Colonic mucosa (tissue), 4 donors: ENCODE measurements at regions not wholly inside any gene's neighbourhood (a gene's known extent, or its start where the extent isn't known, plus 50 kb on each side); places are given as distances from the start of the nearest gene placed in this dataset.

Source experiments
- DNase-seq: peaks from one replicate; pipeline ENCODE4 v3.0.0-alpha.2; 2020
- H3K27ac ChIP-seq: fragments of 200-600 bp; one replicate; pipeline ENCODE4 v1.8.0; 2021
- H3K27me3 ChIP-seq: fragments of 200-600 bp; one replicate; pipeline ENCODE4 v1.8.0; 2021
- H3K36me3 ChIP-seq: fragments of 200-600 bp; one replicate; pipeline ENCODE4 v1.8.0; 2021
- H3K4me1 ChIP-seq: fragments of 200-600 bp; one replicate; pipeline ENCODE4 v1.8.0; 2021; ENCODE audit warnings: mild to moderate bottlenecking
- H3K4me3 ChIP-seq: fragments of 200-600 bp; one replicate; pipeline ENCODE4 v1.8.0; 2021
- H3K9ac ChIP-seq, 2 donors: one replicate each; pipeline ENCODE4 v1.7.0; 2013; ENCODE audit warnings: control low read depth in 2 of 2, low read depth in 2 of 2, low read length in 2 of 2
- H3K9me3 ChIP-seq: fragments of 200-600 bp; one replicate; pipeline ENCODE4 v1.8.0; 2021
- CTCF ChIP-seq: fragments of 200-600 bp; IDR thresholded peaks from one replicate; pipeline ENCODE4 v1.8.0; 2022; ENCODE audit warnings: antibody characterized with exemption, mild to moderate bottlenecking
- intact Hi-C: fragments of 100-400 bp; cut with DNase I; formaldehyde crosslinking; loops from one replicate; pipeline ENCODE4 v1.14.1; 2022
- donor health status: healthy.
- donor health status: DM: no; HTN: no; CAD: no.
- donor health status: DM: no; HTN: no; CAD: no.

- no peaks in the 10 kb centered on the region for H3K36me3 ChIP-seq
- H3K9me3 ChIP-seq: no peaks in the 10 kb centered on the region
- H3K9ac ChIP-seq: no peak overlapping the region
- TF ChIP-seq CTCF: no peak
- no peak overlapping the region for H3K4me3 ChIP-seq
- DNase-seq: no peak
- H3K27me3 ChIP-seq: no peaks in the 10 kb centered on the region
- H3K4me1 ChIP-seq: no peaks in the 10 kb centered on the region
- no peak overlapping the region for H3K27ac ChIP-seq
- intact Hi-C loops: no loop called here
These were observed 972.6 kb downstream of the EFNA5 start for GRCh38 chr5:106698169-106698568.

- H3K27ac ChIP-seq: no peak overlapping the region
- H3K4me3 ChIP-seq: no peak overlapping the region
- intact Hi-C loops: no loop called here
- H3K36me3 ChIP-seq: no peaks in the 10 kb centered on the region
- H3K9me3 ChIP-seq: no peaks in the 10 kb centered on the region
- TF ChIP-seq CTCF: no peak
- H3K4me1 ChIP-seq: no peaks in the 10 kb centered on the region
- H3K9ac ChIP-seq: no peak overlapping the region
- no peaks in the 10 kb centered on the region for H3K27me3 ChIP-seq
- no peak for DNase-seq
These were observed 979.0 kb downstream of the EFNA5 start for GRCh38 chr5:106691701-106692100.

GRCh38 chr5:106690585-106690984 is 980.2 kb downstream of the EFNA5 start:
- H3K9me3 ChIP-seq: no peaks in the 10 kb centered on the region
- no peak overlapping the region for H3K27ac ChIP-seq
- DNase-seq: no peak
- no peak for TF ChIP-seq CTCF
- intact Hi-C loops: no loop called here
- H3K4me1 ChIP-seq: no peaks in the 10 kb centered on the region
- no peaks in the 10 kb centered on the region for H3K27me3 ChIP-seq
- H3K36me3 ChIP-seq: no peaks in the 10 kb centered on the region
- no peak overlapping the region for H3K9ac ChIP-seq
- no peak overlapping the region for H3K4me3 ChIP-seq

GRCh38 chr5:106680330-106680729 is 990.4 kb downstream of the EFNA5 start:
- H3K27me3 ChIP-seq: no peaks in the 10 kb centered on the region
- H3K27ac ChIP-seq: no peak overlapping the region

GRCh38 chr5:106677057-106677456 is 993.7 kb downstream of the EFNA5 start:
- DNase-seq: no peak
- intact Hi-C loops: no loop called here
- no peak for TF ChIP-seq CTCF

More at GRCh38 chr5:106680330-106680729, 990.4 kb downstream of the EFNA5 start:
- Histone ChIP-seq H3K36me3 (no peaks in the 10 kb centered on the region), H3K4me1 (no peaks in the 10 kb centered on the region), H3K9me3 (no peaks in the 10 kb centered on the region), H3K9ac (no peak overlapping the region), H3K4me3 (no peak overlapping the region)
- DNase-seq: no peak
- intact Hi-C loops: no loop called here
- no peak for TF ChIP-seq CTCF

GRCh38 chr5:106675687-106676086 is 995.0 kb downstream of the EFNA5 start:
- no peak overlapping the region for H3K27ac ChIP-seq
- intact Hi-C loops: no loop called here
- H3K4me1 ChIP-seq: no peaks in the 10 kb centered on the region
- DNase-seq: no peak
- H3K4me3 ChIP-seq: no peak overlapping the region
- no peaks in the 10 kb centered on the region for H3K36me3 ChIP-seq
- H3K9ac ChIP-seq: no peak overlapping the region
- H3K27me3 ChIP-seq: no peaks in the 10 kb centered on the region
- H3K9me3 ChIP-seq: no peaks in the 10 kb centered on the region
- no peak for TF ChIP-seq CTCF

More at GRCh38 chr5:106677057-106677456, 993.7 kb downstream of the EFNA5 start:
- no peaks in the 10 kb centered on the region for H3K27me3 ChIP-seq
- H3K36me3 ChIP-seq: no peaks in the 10 kb centered on the region
- no peak overlapping the region for H3K27ac ChIP-seq
- H3K9ac ChIP-seq: no peak overlapping the region
- H3K4me1 ChIP-seq: no peaks in the 10 kb centered on the region
- no peak overlapping the region for H3K4me3 ChIP-seq
- H3K9me3 ChIP-seq: no peaks in the 10 kb centered on the region
